ENCODE measurements at regions not wholly inside any gene's neighbourhood (a gene's known extent, or its start where the extent isn't known, plus 50 kb on each side); places are given as distances from the start of the nearest gene placed in this dataset.
"Not testable (repeated sequence)": the region's sequence is repeated elsewhere in the genome, so short reads cannot be mapped to it uniquely, and the experiment has no call there.

DNA sequence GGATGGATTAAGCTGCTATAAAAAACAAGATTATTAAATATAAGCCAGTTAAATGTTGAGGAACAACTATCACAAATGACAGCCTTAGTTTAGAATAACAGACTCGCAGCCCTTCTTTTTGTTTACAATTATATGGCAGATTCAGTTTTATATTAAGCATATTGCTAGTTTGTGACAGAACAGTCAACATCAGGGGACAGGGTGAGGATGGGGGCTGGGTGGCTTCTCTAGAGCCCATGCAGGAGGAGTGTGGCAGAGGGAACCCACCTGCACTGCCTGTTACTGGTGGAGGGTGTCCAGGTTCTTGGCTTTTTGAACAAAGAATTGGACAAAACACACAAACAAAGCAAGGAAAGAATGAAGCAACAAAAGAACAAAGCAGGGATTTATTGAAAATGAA, 799.7 kb downstream of the PRIM2 start:
- not testable (repeated sequence) for DNase-seq

DNA sequence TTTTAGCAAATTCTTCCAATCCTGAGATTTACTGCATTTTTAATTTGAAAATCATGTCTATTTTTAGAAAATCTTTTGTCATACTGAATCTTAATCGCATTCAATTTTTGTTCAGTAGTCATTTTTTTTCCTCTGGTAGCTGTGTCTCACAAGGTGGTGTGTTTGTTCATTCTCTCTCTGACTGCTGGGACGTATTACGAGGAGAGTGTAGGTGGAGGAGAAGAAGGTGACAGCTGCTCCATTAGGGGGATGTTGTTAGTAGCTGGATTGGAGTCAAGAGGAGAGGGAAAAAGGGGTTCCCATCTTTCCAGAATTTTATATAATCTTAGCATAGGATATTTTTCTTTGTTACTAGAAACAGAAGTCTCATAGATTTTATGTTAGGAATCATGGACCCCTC, 804.2 kb downstream of the PRIM2 start:
- not testable (repeated sequence) for DNase-seq

DNA sequence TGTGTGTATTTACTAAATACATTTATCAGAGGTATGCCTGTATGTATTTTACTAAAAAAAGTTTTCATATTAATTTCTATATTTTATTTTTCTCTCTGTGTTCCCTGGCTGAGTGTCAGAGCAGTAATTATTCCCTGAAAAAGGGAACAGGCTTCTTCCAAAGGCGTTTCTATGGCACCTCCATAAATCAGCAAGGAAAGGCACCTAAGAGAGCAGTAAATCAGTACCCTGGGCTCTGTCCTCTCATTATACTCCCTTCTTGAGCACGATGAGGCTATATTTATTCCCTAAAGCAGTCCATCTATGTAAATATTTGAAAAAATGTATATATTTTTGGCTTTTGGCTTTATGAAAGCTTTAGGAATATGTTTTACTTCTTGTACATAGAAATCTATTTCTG, 806.3 kb downstream of the PRIM2 start:
- DNase-seq: not testable (repeated sequence)

- not testable (repeated sequence) for DNase-seq
Measured at GRCh38 chr6:58128549-58128948, 811.1 kb downstream of the PRIM2 start.

DNA sequence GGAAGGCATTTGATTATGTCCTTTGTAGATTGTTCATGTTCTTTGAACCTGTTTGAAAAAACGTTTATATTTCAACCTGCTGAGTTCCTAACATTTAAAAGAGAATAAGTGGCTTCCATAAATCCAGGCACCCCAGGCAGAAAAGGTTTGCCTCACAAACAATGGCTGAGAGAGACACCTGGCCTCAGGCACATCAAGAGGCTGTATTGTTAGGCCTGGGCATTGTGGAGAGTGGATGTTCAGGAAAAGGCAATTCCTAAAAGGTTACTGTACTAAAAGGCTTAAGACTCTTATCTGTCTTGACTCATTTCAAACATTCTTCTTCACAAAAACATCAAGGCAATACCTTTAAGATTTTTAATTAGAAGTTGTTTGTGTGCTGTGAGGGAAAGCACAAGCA, 811.7 kb downstream of the PRIM2 start:
- DNase-seq: not testable (repeated sequence)

DNA sequence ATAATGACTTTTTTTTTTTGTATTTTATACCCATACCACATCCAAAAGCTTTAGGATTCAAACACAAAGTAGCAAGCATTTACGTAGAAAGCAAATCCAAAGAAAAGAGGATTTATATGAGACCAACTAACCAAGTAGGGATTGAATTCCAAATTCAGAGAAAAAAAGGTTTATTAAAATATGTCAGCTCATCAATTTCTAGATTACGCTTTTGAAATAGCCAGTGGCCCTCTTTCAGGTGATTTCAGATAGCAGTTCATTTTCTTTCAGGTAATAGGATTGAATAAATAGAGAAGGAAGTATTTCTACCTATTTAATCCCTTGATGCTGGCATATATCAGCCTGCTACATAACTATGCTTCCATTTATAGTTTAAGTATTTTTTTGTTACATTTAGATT, 822.3 kb downstream of the PRIM2 start:
- DNase-seq: not testable (repeated sequence)

DNA sequence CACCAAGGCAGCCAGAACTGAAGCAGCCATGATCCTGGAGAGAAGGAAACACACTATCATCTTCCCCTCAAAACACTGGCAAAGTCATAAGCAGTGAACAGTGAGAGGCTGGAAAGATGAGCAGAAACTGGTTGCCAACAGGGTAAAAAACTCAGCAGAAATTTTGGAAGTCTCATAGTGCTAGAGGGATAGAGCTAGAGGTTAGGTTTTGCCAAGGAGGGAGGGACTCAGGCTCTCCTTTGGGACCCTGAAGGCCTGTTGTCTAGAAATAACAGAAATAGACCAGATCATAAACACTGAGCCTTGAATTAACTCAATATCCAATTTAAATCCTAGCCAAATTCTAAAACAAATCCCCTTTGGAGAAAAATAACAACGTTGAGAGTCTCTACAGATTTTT, 853.6 kb downstream of the PRIM2 start:
- not testable (repeated sequence) for DNase-seq

DNA sequence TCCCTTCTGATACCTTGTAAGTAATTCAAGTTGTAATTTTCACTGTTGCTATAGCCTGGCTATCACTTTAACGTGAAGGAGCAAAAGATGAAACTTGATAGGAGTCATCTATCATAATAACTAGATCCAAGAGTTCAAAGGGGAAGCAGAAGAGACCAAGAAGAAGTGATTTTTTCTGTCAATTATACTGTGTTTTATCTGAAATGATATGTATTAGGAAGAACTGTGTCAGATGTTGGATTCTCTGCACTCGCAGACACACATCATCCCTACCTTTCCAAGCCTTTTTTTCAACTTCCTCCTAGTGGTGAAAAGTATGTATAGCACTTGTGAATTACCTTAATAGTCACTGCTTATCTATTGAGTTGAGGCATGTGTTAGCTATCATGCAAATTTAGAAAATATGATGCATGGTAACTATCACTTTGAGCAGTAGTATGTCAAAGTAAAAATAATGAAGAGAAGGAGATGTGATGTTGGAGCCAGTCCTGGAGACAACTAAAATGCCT, 864.2 kb downstream of the PRIM2 start:
- not testable (repeated sequence) for DNase-seq

DNA sequence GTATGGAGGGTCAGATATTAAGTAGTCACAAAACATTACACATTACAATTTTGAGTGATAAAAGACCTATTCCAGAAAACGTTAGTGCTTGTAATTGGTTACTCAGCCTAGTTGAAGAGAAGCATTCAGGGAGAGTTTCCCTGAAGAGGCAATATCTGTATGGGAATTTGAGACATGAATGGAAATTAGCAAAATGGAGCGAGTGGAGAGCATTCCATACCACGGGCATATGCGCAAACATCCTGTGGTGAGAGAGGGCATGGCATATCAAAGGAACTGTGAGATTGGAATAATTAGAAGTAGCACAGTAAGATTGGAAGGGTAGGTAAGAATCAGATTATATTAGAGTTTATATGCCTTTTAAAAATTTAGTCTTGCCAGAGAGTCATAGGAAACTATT, 867.9 kb downstream of the PRIM2 start:
- DNase-seq: not testable (repeated sequence)

- not testable (repeated sequence) for DNase-seq
Measured at GRCh38 chr6:58193209-58193608, 875.8 kb downstream of the PRIM2 start.

DNA sequence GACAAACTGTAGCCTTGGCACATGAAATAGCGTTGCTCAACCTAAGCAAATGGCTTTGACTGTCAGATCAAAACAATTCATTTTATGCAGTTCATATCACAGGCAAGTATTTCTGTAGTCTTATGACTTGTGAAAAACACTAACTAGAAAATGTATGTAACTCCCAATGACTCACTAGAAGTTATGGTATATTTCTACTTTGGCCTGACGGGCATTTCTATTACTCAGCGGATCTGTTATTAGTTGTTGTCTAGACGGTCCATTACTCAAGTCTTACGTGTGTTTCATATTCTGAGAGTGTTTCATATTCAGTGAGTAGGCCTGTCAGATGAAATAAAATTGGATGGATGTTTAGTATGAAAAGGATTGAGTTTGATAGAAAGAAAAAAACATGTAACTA, 880.9 kb downstream of the PRIM2 start:
- DNase-seq: no peak

DNA sequence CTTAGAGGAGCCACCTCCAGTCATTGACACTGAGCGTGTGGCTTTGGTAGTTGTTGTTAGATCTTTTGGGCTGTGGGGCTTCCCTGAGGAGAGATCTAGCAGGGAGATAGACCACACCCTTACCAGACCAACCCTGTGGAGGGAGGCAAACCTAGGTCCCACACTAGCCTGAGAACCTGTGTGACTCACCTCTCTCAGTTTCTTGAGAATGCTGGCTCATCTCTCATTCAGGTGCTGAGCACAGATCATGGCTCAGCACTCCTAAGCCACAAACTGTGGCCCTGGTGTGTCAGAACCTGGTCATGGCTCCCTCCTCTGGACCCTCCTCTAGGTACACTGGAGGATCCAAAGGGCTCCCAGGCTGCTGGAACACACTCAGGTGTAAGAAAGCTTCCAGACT, 919.7 kb downstream of the PRIM2 start:
- not testable (repeated sequence) for DNase-seq

GRCh38 chr6:58238421-58238820, 921.0 kb downstream of the PRIM2 start:
- DNase-seq: not testable (repeated sequence)

DNA sequence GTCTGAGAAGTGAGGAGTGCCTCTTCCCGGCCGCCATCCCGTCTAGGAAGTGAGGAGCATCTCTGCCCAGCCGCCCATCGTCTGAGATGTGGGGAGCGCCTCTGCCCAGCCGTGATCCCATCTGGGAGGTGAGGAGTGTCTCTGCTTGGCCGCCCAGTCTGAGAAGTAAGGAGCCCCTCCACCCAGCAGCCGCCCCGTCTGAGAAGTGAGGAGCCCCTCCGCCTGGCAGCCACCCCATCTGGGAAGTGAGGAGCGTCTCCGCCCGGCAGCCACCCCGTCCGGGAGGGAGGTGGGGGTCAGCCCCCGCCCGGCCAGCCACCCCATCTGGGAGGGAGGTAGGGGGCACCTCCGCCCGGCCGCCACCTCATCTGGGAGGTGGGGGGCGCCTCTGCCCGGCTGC, 940.2 kb downstream of the PRIM2 start:
- not testable (repeated sequence) for DNase-seq

DNA sequence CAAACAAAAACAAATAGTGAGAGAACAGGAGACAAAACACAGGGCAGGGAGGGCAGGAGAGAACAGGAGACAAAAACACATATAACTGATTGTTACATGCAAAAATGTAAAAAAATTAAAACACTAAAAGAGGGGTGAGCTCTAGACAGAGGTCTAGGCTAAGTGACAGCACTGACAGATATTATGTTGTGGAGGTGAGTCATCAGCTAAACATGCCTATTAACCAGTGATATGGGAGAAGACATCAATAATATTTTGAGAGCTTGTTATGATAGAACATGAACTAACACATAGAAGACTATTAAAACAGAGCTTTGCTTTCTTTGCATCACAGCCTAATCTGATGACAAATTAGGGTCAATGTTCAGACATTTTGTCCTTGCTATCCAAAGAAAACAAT, 972.7 kb downstream of the PRIM2 start:
- no peak for DNase-seq

GRCh38 chr6:58291319-58291718, 973.9 kb downstream of the PRIM2 start:
- DNase-seq: not testable (repeated sequence)

DNA sequence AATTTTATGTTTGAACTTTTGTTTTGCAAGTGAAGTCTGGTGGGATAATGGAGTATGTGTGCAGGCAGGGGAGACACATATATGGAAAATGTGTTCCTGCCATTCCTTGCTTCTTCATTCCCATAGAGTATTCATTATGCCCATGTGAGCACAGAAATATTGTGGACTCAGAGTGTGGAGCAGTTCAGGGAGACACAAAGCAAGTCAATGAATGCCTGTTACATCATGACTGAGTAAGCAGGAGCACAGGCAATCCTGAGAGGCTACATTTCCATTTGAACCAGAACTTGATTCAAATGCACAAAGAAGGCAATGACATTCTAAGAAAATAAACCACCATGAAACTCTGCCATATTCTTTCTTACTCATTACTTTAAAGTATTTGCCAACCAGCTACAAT, 990.5 kb downstream of the PRIM2 start:
- DNase-seq: not testable (repeated sequence)

DNA sequence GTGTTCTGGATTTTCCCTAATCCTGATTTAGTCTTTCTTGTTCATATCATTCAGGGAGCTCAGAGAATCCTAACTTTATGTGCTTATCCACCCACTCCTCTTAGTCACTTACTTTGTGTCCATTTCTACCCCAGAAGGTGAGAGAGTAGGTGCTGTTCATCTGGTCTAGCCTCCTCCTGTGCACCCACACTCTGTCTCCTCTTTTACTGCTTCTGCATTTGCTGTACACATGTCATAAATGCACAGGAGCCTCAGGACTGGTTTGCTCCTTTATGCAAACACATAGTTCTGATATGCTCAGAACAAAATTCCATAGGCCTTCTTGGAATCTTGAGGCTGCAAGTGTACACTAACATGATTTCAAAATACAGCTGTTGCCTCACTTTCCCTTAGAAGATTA, 1014.7 kb downstream of the PRIM2 start:
- not testable (repeated sequence) for DNase-seq

DNA sequence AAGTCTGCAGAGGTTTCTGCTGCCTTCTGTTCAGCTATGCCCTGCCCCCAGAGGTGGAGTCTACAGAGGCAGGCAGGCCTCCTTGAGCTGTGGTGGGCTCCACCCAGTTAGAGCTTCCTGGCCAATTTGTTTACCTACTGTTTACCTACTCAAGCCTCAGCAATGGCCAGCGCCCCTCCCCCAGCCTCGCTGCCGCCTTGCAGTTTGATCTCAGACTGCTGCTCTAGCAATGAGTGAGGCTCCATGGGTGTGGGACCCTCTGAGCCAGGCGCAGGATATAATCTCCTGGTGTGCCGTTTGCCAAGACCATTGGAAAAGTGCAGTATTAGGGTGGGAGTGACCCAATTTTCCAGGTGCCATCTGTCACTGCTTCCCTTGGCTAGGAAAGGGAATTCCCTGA, 1024.9 kb downstream of the PRIM2 start:
- DNase-seq: not testable (repeated sequence)

DNA sequence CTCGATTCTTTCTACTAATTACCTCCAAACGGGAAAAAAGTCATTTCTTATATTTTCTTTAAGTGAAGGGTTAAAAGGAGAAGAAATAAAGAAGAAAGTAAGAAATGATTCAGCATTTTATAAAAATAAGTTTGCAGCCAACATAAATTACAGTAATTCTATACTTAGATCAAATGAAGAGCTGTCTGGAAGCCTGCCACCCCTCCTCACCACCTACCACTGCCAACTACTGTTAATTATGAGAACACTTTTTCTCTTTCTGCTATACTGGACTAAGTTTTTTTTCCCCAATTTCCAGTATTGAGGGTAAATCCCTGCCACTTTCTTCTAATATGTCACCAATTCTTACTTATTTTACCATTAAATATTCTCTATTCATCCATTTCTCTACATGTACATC, 1030.1 kb downstream of the PRIM2 start:
- DNase-seq: not testable (repeated sequence)

DNA sequence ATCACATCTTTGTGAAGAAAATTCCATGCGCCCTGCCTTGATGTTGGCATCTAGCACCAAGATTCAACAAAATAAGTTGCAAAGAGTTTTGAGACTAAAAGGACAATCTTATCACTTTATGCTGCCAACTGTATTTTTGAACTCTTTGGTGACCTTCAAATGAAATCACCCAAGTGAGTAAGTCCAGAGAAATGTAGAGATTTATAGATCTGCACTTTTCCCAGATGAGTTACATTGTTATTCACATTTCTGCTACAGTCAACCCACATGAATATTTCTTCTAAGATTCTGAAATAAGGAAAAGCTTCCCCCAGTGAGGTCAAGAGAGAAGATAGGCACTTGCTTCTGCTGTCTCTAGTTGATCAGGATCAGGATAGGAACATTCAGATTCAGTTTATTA, 1034.2 kb downstream of the PRIM2 start:
- not testable (repeated sequence) for DNase-seq

- not testable (repeated sequence) for DNase-seq
Measured at GRCh38 chr6:58358452-58358851, 1041.0 kb downstream of the PRIM2 start.

DNA sequence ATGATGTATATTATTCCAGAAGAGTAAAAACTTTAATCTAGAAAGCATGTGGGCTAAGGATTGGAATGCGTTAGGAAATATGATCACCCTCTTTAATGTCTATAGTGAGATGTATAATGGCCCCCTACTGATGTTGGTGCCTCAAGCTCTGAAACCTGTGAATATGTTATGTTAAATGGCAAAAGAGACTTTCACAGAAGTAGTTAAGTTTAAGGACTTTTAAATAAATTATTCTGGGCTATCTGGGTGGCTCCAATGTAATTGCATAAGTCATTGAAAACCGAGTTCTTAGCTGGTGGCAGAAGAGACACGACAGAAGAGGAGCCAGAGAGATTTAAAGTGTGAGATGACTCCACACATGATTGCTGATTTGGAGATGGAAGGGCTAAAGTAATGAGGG, 1048.4 kb downstream of the PRIM2 start:
- DNase-seq: not testable (repeated sequence)

GRCh38 chr6:58406659-58407058, 1089.2 kb downstream of the PRIM2 start:
- not testable (repeated sequence) for DNase-seq

GRCh38 chr6:58419321-58419720, 1101.9 kb downstream of the PRIM2 start:
- DNase-seq: no peak
